Neural progenitor cell (in vitro differentiated cells): ENCODE measurements at regions not wholly inside any gene's neighbourhood (a gene's known extent, or its start where the extent isn't known, plus 50 kb on each side); places are given as distances from the start of the nearest gene placed in this dataset.

ENCODE experiments used
- DNase-seq: peaks from one replicate; pipeline ENCODE4 v3.0.0-alpha.2; 2016; ENCODE audit warnings: low spot score
- H2AFZ ChIP-seq: fragments of 200-600 bp; sonication (generic); replicated peaks from 2 replicates; pipeline ENCODE4 v1.6.1; 2016; ENCODE audit warnings: antibody characterized with exemption
- H3F3A ChIP-seq: fragments of 200-600 bp; sonication (generic); 2 replicates; pipeline ENCODE4 v1.6.1; 2016; ENCODE audit warnings: antibody characterized with exemption, low read depth
- H3K27ac ChIP-seq: fragments of 200-600 bp; sonication (generic); 2 replicates; pipeline ENCODE4 v1.5.1; 2016; ENCODE audit warnings: mild to moderate bottlenecking
- H3K27me3 ChIP-seq: fragments of 200-600 bp; sonication (generic); 2 replicates; pipeline ENCODE4 v1.6.1; 2016; ENCODE audit warnings: mild to moderate bottlenecking, moderate library complexity
- H3K36me3 ChIP-seq: fragments of 200-600 bp; sonication (generic); 2 replicates; pipeline ENCODE4 v1.5.1; 2016
- H3K4me1 ChIP-seq: fragments of 200-600 bp; sonication (generic); 2 replicates; pipeline ENCODE4 v1.6.1; 2016; ENCODE audit warnings: mixed run types
- H3K4me2 ChIP-seq: fragments of 200-600 bp; sonication (generic); 2 replicates; pipeline ENCODE4 v1.6.1; 2016
- H3K4me3 ChIP-seq: fragments of 200-600 bp; sonication (generic); 2 replicates; pipeline ENCODE4 v1.5.1; 2016
- H3K79me2 ChIP-seq: fragments of 200-600 bp; sonication (generic); 2 replicates; pipeline ENCODE4 v1.6.1; 2016; ENCODE audit warnings: low read depth
- H3K9ac ChIP-seq: fragments of 200-600 bp; sonication (generic); 2 replicates; pipeline ENCODE4 v1.6.1; 2016
- H3K9me3 ChIP-seq: fragments of 200-600 bp; sonication (generic); 2 replicates; pipeline ENCODE4 v1.5.1; 2016; ENCODE audit warnings: low read depth
- H4K20me1 ChIP-seq: fragments of 200-600 bp; sonication (generic); 2 replicates; pipeline ENCODE4 v1.6.1; 2016; ENCODE audit warnings: low read depth
- H3K27ac Mint-ChIP-seq: 3 replicates; pipeline ENCODE4 v1.8.0; 2021; ENCODE audit warnings: mixed read lengths
- H3K27me3 Mint-ChIP-seq: 2 replicates; pipeline ENCODE4 v1.8.0; 2022; ENCODE audit warnings: low read depth, mild to moderate bottlenecking, inconsistent platforms, moderate library complexity, mixed read lengths; ENCODE audit not compliant: insufficient read depth
- H3K36me3 Mint-ChIP-seq: 3 replicates; pipeline ENCODE4 v1.8.0; 2021; ENCODE audit warnings: mixed read lengths
- H3K4me1 Mint-ChIP-seq: 3 replicates; pipeline ENCODE4 v1.8.0; 2021; ENCODE audit warnings: mixed read lengths
- H3K4me3 Mint-ChIP-seq: 3 replicates; pipeline ENCODE4 v1.8.0; 2021; ENCODE audit warnings: mild to moderate bottlenecking, moderate library complexity, mixed read lengths
- H3K9me3 Mint-ChIP-seq: 3 replicates; pipeline ENCODE4 v1.8.0; 2020; ENCODE audit warnings: mixed read lengths
- EZH2 ChIP-seq: fragments of 200-600 bp; sonication (generic); IDR thresholded peaks from 2 replicates; pipeline ENCODE4 v1.6.1; 2017; ENCODE audit warnings: antibody characterized with exemption, mild to moderate bottlenecking, moderate library complexity
- EZH2phosphoT487 ChIP-seq: fragments of 200-600 bp; sonication (generic); IDR thresholded peaks from 2 replicates; pipeline ENCODE4 v1.6.1; 2017; ENCODE audit warnings: antibody characterized with exemption
- TF ChIP-seq, protein P1 (sequence below): fragments of 200-600 bp; sonication (generic); IDR thresholded peaks from 2 replicates; pipeline ENCODE4 v1.5.1; 2017; ENCODE audit warnings: antibody characterized with exemption, mild to moderate bottlenecking

DNA sequence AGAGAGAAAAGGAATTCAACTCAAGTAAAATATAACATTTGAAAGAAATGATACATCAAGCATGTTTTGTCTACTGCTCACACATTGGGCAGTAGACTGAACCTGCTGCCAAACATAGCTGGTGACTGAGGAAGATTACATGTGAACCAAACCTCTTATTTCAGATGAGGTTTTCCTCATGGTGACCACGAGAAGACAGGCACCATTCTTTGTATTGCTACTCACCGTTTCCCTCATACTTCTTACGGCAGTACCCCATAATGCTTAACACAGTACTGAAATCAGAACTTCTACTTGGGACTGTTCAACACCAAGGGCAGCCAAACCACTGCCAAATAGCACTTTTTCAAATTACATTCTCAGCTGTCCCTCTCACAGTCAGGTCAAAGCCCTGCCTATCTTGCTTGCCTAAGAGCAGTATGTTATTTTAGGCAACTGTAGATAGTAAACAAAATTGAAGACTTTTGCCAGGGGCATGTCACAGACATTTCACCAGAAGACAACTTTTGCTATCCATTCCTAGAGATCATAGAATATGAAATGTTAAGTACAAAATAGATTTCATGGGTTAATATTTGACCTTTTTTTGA is 167.1 kb upstream of the DOK6 start:
- Histone ChIP-seq H3K9me3 (no peaks in the 10 kb centered on the region), H3K79me2 (no peaks in the 10 kb centered on the region), H3K27me3 (no peaks in the 10 kb centered on the region), H3K9ac (no peak overlapping the region), H3K27ac (no peak overlapping the region), H3K36me3 (no peaks in the 10 kb centered on the region), H2AFZ (no peak overlapping the region), H3K4me1 (no peaks in the 10 kb centered on the region), H3K4me2 (no peak overlapping the region), H3K4me3 (no peak overlapping the region), H4K20me1 (no peaks in the 10 kb centered on the region), H3F3A (no peaks in the 10 kb centered on the region)
- no peaks in the 10 kb centered on the region for H3K36me3 Mint-ChIP-seq
- H3K9me3 Mint-ChIP-seq, result no peaks in the 10 kb centered on the region
- TF ChIP-seq EZH2 (no peak), EZH2phosphoT487 (no peak)
- TF ChIP-seq, protein P1, sequence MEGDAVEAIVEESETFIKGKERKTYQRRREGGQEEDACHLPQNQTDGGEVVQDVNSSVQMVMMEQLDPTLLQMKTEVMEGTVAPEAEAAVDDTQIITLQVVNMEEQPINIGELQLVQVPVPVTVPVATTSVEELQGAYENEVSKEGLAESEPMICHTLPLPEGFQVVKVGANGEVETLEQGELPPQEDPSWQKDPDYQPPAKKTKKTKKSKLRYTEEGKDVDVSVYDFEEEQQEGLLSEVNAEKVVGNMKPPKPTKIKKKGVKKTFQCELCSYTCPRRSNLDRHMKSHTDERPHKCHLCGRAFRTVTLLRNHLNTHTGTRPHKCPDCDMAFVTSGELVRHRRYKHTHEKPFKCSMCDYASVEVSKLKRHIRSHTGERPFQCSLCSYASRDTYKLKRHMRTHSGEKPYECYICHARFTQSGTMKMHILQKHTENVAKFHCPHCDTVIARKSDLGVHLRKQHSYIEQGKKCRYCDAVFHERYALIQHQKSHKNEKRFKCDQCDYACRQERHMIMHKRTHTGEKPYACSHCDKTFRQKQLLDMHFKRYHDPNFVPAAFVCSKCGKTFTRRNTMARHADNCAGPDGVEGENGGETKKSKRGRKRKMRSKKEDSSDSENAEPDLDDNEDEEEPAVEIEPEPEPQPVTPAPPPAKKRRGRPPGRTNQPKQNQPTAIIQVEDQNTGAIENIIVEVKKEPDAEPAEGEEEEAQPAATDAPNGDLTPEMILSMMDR, result no peak
- no peaks in the 10 kb centered on the region for H3K27me3 Mint-ChIP-seq
- no peak for DNase-seq
- no peak overlapping the region for H3K4me3 Mint-ChIP-seq
- no peaks in the 10 kb centered on the region for H3K4me1 Mint-ChIP-seq
- no peak overlapping the region for H3K27ac Mint-ChIP-seq

DNA sequence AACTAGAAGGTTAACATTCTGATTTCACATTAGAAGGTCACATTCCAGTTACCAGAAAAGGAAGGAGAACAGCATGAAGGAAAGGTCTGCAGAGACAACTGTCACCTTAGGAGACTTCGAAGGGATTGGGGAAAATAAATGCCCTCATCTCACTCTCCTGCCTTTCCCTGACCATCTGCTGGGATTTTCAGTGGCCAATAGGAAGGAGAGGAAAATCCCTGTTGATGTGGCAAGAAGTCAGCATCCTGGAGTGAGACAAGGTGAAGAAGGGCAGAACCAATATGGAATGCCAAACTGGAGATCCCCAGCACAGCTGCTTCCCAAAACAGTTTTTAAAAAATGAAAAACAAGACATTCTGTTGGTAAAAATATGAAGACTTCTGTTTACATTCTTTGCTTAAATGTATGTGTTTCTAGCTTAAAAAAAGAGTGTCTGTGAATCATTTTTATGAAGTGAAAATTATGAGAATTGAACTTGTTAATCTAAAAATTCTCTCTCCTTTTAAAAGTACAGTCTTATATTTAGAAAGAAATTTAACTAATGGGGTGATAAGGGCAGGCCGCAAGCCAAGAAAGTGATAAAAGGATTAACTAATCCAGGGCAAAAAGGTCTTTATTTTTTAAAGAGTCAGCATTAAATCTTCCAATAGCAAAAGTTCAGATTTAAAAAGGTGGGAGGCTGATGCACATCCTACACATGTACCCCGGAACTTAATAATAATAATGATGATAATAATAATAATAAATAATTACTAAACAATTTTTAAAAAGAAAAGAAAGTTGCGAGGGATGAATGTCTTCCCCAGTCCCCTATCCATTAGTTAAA is 160.6 kb upstream of the DOK6 start:
- no peaks in the 10 kb centered on the region for H3K9me3 ChIP-seq
- H3K79me2 ChIP-seq, result no peaks in the 10 kb centered on the region
- no peaks in the 10 kb centered on the region for H3F3A ChIP-seq
- no peaks in the 10 kb centered on the region for H3K9me3 Mint-ChIP-seq
- no peak for DNase-seq
- H3K27me3 ChIP-seq, result no peaks in the 10 kb centered on the region
- no peak overlapping the region for H3K27ac ChIP-seq
- H3K36me3 ChIP-seq, result no peaks in the 10 kb centered on the region
- no peaks in the 10 kb centered on the region for H3K4me1 ChIP-seq
- H3K36me3 Mint-ChIP-seq, result no peaks in the 10 kb centered on the region
- H2AFZ ChIP-seq, result no peak overlapping the region
- no peak overlapping the region for H3K4me2 ChIP-seq
- TF ChIP-seq EZH2phosphoT487 (no peak), EZH2 (no peak)
- TF ChIP-seq, protein P1, result no peak
- no peak overlapping the region for H3K27ac Mint-ChIP-seq
- no peaks in the 10 kb centered on the region for H4K20me1 ChIP-seq
- no peak overlapping the region for H3K4me3 Mint-ChIP-seq
- no peaks in the 10 kb centered on the region for H3K27me3 Mint-ChIP-seq
- H3K4me1 Mint-ChIP-seq, result peaks cover 3% of the 10 kb centered on the region
- H3K9ac ChIP-seq, result no peak overlapping the region
- H3K4me3 ChIP-seq, result no peak overlapping the region

DNA sequence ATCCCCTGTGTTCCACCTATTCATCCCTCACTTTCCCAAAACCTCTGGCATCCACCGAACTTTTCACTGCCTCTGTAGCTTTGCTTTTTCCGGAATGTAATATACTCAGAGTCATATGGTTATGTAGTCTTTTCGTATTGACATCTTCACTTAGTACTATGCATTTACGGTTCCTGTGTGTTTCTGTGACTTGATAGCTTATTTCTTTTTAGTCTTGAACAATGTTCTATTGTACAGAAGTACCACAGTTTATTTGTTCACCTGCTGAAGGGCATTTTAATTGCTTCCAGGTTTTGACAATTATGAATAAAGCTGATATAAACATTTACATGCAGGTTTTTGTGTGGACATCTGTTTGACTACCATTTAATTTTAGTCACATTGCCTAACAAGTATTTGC is 154.7 kb upstream of the DOK6 start:
- DNase-seq, result no peak
- Histone ChIP-seq H3K4me3 (no peak overlapping the region), H3K4me1 (no peaks in the 10 kb centered on the region), H4K20me1 (no peaks in the 10 kb centered on the region), H3F3A (no peaks in the 10 kb centered on the region), H3K27ac (no peak overlapping the region), H3K36me3 (no peaks in the 10 kb centered on the region), H3K27me3 (no peaks in the 10 kb centered on the region), H3K9ac (no peak overlapping the region), H3K9me3 (no peaks in the 10 kb centered on the region), H2AFZ (no peak overlapping the region), H3K79me2 (no peaks in the 10 kb centered on the region), H3K4me2 (no peak overlapping the region)
- Mint-ChIP-seq H3K27ac (no peak overlapping the region), H3K9me3 (no peaks in the 10 kb centered on the region), H3K4me1 (no peaks in the 10 kb centered on the region), H3K36me3 (no peaks in the 10 kb centered on the region), H3K27me3 (peaks cover 2% of the 10 kb centered on the region), H3K4me3 (no peak overlapping the region)
- TF ChIP-seq EZH2phosphoT487, result no peak
- TF ChIP-seq, protein P1, result no peak
